ENCODE measurements at regions not wholly inside any gene's neighbourhood (a gene's known extent, or its start where the extent isn't known, plus 50 kb on each side); places are given as distances from the start of the nearest gene placed in this dataset.

DNA sequence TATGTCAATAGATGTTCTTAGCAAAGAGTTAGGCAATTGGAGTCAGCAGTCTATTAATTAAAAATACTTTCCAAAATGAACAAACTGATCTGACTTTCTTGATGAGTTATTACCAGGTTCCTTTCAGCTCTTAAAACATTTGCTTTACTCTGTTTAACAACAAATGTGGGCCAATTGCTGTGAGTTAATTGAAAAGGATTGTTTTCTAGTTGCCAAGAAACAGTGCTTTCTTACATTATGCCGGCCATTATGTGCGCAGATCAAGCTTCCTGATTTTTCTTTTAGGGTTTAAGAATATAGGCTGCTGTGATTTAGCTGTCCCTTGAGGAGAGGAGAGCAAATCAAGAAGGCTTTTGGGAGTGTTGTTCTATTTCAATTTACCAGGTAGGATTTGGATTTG, 50.5 kb upstream of the ITPRID2 start:
- no peak for DNase-seq
